ENCODE measurements at regions not wholly inside any gene's neighbourhood (a gene's known extent, or its start where the extent isn't known, plus 50 kb on each side); places are given as distances from the start of the nearest gene placed in this dataset.
A peak's percentile ranks its signal among the peaks of the same experiment; 100 is the strongest.
"Not testable (repeated sequence)": the region's sequence is repeated elsewhere in the genome, so short reads cannot be mapped to it uniquely, and the experiment has no call there.

GRCh38 chr3:31102196-31102879 is 207.9 kb upstream of the GADL1 start:
- no peak for DNase-seq

- DNase-seq: no peak
Observed at GRCh38 chr3:31103181-31103580, 208.7 kb upstream of the GADL1 start.

- DNase-seq: peak; percentile 8
Observed at GRCh38 chr3:31103623-31104180, 209.2 kb upstream of the GADL1 start.

DNA sequence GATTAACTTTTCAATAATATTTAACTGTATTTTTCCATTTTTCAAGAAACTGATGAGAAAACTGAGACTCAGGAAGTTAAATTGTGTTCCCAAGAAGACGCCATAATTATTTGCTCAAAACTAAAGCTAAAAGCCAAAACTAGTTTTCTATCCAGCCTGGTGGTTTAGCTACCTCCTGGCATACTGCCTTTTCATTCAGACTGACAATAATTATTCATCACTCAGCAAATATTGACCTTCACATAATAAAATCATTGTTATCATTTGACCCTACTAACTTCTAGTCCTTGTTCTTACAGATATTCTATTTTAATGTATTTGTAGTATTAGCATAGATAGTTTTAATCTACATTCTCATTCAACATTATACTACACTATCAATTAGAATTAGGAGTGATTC is 210.6 kb upstream of the GADL1 start:
- no peak for DNase-seq

DNA sequence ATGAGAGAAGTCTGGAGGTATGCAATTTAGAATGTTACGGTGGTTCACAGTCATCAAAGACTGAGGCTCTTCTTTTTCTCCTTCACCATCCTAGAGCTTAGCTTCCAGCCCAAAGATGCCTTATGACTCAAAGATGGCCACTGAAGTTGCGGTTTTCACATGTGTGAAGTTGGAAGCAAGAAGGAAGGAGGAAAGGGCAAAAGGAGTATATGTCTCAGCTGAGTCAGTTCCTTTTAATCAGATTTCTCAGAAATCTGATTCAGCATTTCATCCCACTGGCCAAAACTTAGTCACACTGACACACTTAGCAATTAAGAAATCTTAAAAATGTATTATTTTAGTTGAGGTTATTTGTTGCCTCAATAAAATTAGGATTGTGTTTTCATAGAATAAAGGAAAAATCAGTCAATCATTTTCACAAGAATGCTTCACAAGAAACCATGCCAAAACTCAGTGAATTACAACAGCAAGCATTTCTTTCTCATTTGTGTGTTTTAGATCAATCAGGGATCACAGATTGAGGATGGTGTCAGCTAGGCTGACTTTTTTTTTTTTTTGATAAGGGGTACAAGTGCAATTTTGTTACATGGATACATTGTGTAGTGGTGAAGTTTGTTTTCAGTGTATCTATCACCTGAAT is 211.1 kb upstream of the GADL1 start:
- peak; percentile 90 for DNase-seq

DNA sequence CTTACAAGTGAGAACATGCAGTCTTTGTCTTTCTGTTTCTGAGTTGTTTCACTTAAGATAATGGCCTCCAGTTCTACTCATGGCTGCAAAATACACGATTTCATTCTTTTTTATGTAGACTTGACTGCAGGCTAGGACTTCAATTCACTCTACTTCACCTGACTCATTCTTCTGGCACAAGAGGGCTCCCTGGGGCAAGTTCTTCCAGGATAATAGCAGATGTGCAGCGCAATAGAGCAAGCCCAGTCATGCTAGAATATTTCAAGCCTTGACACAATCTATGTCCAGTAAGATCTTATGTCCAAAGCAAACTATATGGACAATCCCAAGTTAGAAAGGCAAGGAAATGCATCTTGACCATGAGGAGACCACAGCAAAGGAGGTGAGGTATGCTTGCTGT is 211.7 kb upstream of the GADL1 start:
- DNase-seq: peak; percentile 32

DNA sequence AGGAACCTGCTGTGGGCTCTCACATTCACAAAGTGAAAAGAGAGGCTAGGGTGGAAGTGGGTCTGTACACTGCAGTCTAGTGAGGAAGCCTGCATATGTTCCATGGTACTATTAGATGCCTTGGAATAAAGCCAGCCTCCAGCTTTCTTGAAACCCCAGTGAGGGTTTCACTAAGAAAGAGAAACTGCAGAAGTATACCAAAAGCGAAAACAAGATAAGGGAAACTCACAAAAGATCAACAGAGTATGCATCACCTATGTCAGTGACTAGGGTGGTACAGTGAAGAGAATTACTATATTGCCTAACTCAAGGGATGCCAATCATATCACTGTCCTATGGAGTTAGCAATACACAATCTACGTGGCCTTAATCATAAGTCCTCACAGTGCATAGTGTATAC is 212.5 kb upstream of the GADL1 start:
- no peak for DNase-seq

- DNase-seq: no peak
Observed at GRCh38 chr3:31114929-31115283, 220.4 kb upstream of the GADL1 start.

GRCh38 chr3:31115531-31115930 is 221.1 kb upstream of the GADL1 start:
- not testable (repeated sequence) for DNase-seq

DNA sequence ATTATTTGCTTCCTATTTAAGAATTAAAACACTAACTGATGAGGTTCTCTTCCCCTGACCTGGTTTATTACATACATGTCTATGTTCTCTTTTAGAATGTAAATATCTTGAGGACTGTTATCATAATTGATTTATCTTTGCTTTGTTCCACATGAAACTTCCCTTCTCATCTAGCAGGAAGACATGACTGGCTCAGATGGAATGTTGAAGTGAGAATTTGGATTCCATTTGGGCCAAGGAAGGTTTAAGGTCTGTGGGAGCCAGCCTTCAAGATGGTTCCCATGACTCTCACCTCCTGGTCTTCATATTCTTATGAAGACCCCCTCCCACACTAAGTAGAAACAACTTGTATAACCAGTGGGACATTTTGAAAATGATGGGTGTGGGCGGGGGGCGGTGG is 222.2 kb upstream of the GADL1 start:
- DNase-seq: peak; percentile 56

DNA sequence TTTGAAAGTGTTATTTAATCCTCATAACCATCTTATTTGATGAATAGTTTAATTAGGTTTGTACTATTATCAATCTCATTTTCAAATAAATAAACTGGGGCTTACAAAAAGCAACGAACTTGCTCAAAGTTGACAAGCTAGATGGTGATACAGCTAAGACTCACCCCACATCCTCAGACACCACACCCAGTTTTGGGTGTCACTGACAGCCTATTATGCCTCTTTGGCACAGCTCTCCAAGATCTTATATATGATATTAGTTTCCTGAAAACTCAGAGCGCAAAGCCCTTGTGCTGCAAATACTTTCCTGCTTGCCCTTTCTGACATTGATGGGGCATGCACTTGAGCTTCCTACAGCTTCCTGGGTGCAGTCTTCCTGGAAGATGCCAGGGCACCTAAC is 223.4 kb upstream of the GADL1 start:
- no peak for DNase-seq

GRCh38 chr3:31124373-31124772 is 229.9 kb upstream of the GADL1 start:
- no peak for DNase-seq

DNA sequence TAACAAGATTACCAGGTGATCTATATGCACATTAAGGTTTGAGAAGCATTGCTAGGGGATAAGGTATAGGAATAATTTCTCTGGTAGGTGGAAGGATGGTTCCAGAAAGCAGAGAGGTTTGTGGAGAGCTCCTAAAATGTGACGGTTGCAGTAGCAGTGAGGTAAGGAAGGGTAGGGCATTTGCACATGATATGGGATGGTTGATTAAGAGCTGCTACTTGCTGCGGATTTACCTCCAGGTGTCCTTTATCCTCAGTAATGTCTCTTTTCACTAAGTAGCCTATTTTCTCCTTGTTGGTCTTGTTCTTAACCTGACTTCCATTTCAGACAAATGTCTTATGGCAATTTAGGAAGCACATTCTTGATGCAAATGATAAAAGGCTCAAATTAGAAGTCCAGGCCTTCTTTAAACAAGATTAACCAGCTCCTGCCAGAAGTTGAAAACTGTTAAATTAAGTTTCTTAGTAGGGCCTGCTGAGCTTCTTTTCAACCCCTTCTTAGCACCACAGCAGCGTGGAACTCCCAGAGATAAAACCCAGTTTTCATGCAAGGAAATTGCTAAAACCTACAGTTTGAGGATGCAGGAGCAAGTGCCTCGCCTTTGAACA is 231.1 kb upstream of the GADL1 start:
- no peak for DNase-seq

GRCh38 chr3:31129241-31129640 is 234.8 kb upstream of the GADL1 start:
- DNase-seq: no peak

DNA sequence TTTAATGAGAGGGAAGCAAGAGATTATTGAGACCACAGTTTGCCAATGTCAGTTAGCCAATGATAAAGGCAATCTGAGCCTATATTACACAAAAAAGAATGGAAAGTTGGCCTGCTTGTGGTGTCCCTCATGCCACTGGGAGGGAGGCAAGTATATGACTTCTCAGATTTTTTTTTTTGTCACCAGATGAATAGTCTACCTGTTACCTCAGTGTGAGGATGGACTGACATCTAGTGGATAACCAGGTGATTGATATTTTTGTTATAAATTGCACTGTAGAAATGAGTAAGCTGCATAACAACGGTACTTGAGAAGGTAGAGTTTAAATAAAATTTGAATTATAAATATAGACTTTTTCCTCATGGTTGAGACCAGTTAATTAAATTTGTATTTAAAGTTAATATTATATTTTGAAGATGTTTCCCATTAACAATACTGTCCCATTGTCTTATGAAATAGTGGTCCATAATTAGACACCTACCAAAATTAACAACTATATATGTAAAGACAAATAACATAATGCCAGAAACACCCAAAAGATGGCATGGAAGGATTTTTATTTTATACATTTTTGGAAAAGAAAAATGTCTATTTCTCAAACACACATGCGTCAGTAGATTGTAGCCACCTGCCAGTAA is 237.8 kb upstream of the GADL1 start:
- peak; percentile 34 for DNase-seq

GRCh38 chr3:31133541-31133940 is 239.1 kb upstream of the GADL1 start:
- DNase-seq: no peak

DNA sequence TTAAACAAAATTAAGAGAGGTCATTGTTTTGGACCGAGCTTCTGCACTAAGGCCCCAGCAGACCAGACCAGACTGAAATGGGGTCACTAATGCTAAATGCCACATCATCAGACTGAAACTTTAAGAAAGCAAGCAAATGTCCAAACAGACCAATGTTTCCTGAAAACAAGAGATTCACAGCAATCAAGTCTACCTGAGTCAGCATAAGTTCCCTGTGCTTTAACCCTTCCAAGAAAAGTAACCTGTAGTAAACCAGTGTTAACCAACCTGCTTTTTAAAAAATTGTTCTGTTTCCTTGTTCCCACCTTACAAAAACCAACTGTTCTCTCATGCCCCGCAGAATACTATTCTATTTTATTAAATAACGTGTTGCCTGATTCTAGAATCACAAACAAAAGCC is 241.1 kb upstream of the GADL1 start:
- no peak for DNase-seq

GRCh38 chr3:31137718-31138465 is 243.4 kb upstream of the GADL1 start:
- DNase-seq: no peak

GRCh38 chr3:31140470-31140869 is 246.0 kb upstream of the GADL1 start:
- no peak for DNase-seq

- DNase-seq: no peak
Observed at GRCh38 chr3:31142139-31142538, 247.7 kb upstream of the GADL1 start.

- no peak for DNase-seq
Observed at GRCh38 chr3:31142543-31142942, 248.1 kb upstream of the GADL1 start.

DNA sequence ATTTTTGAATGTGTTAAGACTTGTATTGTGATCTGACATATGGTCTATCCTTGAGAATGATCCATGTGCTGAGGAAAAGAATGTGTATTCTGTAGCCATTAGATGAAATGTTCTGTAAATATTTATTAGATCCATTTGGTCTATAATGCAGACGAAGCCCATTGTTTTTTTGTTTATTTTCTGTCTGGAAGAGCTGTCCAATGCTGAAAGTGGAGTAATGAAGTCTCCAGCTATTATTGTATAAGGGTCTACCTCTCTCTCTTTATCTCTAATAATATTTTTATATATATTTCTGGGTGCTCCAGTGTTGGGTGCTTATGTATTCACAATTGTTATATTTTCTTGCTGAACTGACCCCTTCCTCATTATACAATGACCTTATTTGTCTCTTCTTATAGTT is 250.6 kb upstream of the GADL1 start:
- no peak for DNase-seq

GRCh38 chr3:31147550-31147949 is 253.1 kb upstream of the GADL1 start:
- no peak for DNase-seq

Data from fibroblast of skin of back (primary cell).